IMR-90 (cell line): ENCODE measurements at regions not wholly inside any gene's neighbourhood (a gene's known extent, or its start where the extent isn't known, plus 50 kb on each side); places are given as distances from the start of the nearest gene placed in this dataset.
A peak's percentile ranks its signal among the peaks of the same experiment; 100 is the strongest.

Experiments used
- ATAC-seq: fragments of 200-7000 bp; cut with Tn5 transposase; 2 replicates; pipeline ENCODE4 v1.9.1; 2020; ENCODE audit warnings: low read depth, mild to moderate bottlenecking, moderate library complexity
- BruUV-seq: library from RNA; stranded (reverse); fragments of 400-500 nt; replicated peaks from 2 replicates; lab custom pipeline; 2021; lab: Mats Ljungman, UMichigan
- CTCF ChIA-PET: fragments of 300-600 bp; formaldehyde crosslinking; extraction: SDS; loops from one replicate; lab custom pipeline; 2021; ENCODE audit warnings: antibody characterized with exemption; lab: Yijun Ruan, JAX
- POLR2A ChIA-PET: fragments of 300-600 bp; sonication (Branson Sonifier 250); formaldehyde crosslinking; loops from one replicate; lab custom pipeline; 2022; ENCODE audit warnings: antibody characterized with exemption; ENCODE audit not compliant: unreplicated experiment; lab: Charles Lee
- DNase-seq: peaks from one replicate; pipeline ENCODE4 v3.0.0; 2013
- H2AFZ ChIP-seq: replicated peaks from 2 replicates; pipeline ENCODE3; 2013; ENCODE audit warnings: low read length, mild to moderate bottlenecking; ENCODE audit not compliant: poor library complexity
- H2AK5ac ChIP-seq: 2 replicates; pipeline ENCODE4 v1.6.1; 2013; ENCODE audit warnings: low read depth, low read length, inconsistent platforms
- H2AK9ac ChIP-seq: replicated peaks from 2 replicates; pipeline ENCODE3; 2013; ENCODE audit warnings: mild to moderate bottlenecking, low read depth, low read length, moderate library complexity; ENCODE audit not compliant: poor library complexity
- H2BK120ac ChIP-seq: 2 replicates; pipeline ENCODE4 v1.6.1; 2013; ENCODE audit warnings: low read depth, low read length, inconsistent platforms
- H2BK15ac ChIP-seq: 3 replicates; pipeline ENCODE4 v1.6.1; 2013; ENCODE audit warnings: low read depth, low read length, inconsistent platforms
- H2BK20ac ChIP-seq: 2 replicates; pipeline ENCODE4 v1.6.1; 2013; ENCODE audit warnings: low read depth, mild to moderate bottlenecking, inconsistent platforms, low read length, moderate library complexity
- H2BK5ac ChIP-seq: 2 replicates; pipeline ENCODE4 v1.6.1; 2013; ENCODE audit warnings: mild to moderate bottlenecking, low read depth, low read length, inconsistent platforms; ENCODE audit not compliant: poor library complexity, severe bottlenecking
- H3K14ac ChIP-seq: replicated peaks from 2 replicates; pipeline ENCODE4 v1.6.1; 2013; ENCODE audit warnings: low read depth, low read length, inconsistent platforms
- H3K18ac ChIP-seq: 2 replicates; pipeline ENCODE4 v1.6.1; 2013; ENCODE audit warnings: low read depth, low read length, control low read depth
- H3K23ac ChIP-seq: 2 replicates; pipeline ENCODE4 v1.6.1; 2013; ENCODE audit warnings: low read depth, low read length, inconsistent platforms
- H3K27ac ChIP-seq: 2 replicates; pipeline ENCODE4 v1.5.1; 2013; ENCODE audit warnings: mild to moderate bottlenecking, control low read depth, low read length; ENCODE audit not compliant: insufficient read depth
- H3K27me3 ChIP-seq: 2 replicates; pipeline ENCODE4 v1.6.1; 2013; ENCODE audit warnings: low read length; ENCODE audit not compliant: control insufficient read depth, insufficient read depth
- H3K36me3 ChIP-seq: 2 replicates; pipeline ENCODE4 v1.6.1; 2013; ENCODE audit warnings: low read length, mixed read lengths; ENCODE audit not compliant: control insufficient read depth, insufficient read depth
- H3K4ac ChIP-seq: 2 replicates; pipeline ENCODE4 v1.6.1; 2013; ENCODE audit warnings: low read depth, low read length, inconsistent platforms
- H3K4me1 ChIP-seq: 2 replicates; pipeline ENCODE4 v1.6.1; 2013; ENCODE audit warnings: low read length, mixed read lengths; ENCODE audit not compliant: control insufficient read depth, insufficient read depth
- H3K4me2 ChIP-seq: 2 replicates; pipeline ENCODE4 v1.6.1; 2013; ENCODE audit warnings: low read depth, mild to moderate bottlenecking, control low read depth, low read length, moderate library complexity
- H3K4me3 ChIP-seq: 2 replicates; pipeline ENCODE4 v1.5.1; 2013; ENCODE audit warnings: low read depth, mild to moderate bottlenecking, control low read depth, low read length, moderate library complexity; ENCODE audit not compliant: insufficient read depth
- H3K56ac ChIP-seq: 2 replicates; pipeline ENCODE4 v1.6.1; 2013; ENCODE audit warnings: low read length, inconsistent platforms; ENCODE audit not compliant: insufficient read depth; ENCODE audit errors: extremely low read depth
- H3K79me1 ChIP-seq, 2 experiments: 2 replicates each; pipeline ENCODE4 v1.6.1; 2013; ENCODE audit warnings: low read length in 2 of 2, inconsistent platforms in 1 of 2, low read depth in 1 of 2
- H3K9ac ChIP-seq: 2 replicates; pipeline ENCODE4 v1.6.1; 2013; ENCODE audit warnings: low read depth, low read length, control low read depth
- H3K9me1 ChIP-seq: 2 replicates; pipeline ENCODE4 v1.6.1; 2013; ENCODE audit warnings: low read length, inconsistent platforms; ENCODE audit not compliant: insufficient read depth
- H3K9me3 ChIP-seq: 2 replicates; pipeline ENCODE4 v1.6.1; 2013; ENCODE audit warnings: low read length; ENCODE audit not compliant: control insufficient read depth, insufficient read depth
- H4K20me1 ChIP-seq: 2 replicates; pipeline ENCODE4 v1.6.1; 2013; ENCODE audit warnings: low read length, inconsistent platforms; ENCODE audit not compliant: insufficient read depth
- H4K5ac ChIP-seq: 2 replicates; pipeline ENCODE4 v1.6.1; 2013; ENCODE audit warnings: mild to moderate bottlenecking, low read depth, low read length, control low read depth
- H4K8ac ChIP-seq, 2 experiments: 2 replicates each; pipeline ENCODE4 v1.6.1; 2013; ENCODE audit warnings: low read depth in 2 of 2, low read length in 2 of 2, control low read depth in 1 of 2, inconsistent platforms in 1 of 2
- H4K91ac ChIP-seq: 2 replicates; pipeline ENCODE4 v1.6.1; 2013; ENCODE audit warnings: low read depth, low read length, inconsistent platforms; ENCODE audit not compliant: insufficient read depth
- CEBPB ChIP-seq: IDR thresholded peaks from 2 replicates; pipeline ENCODE4 v1.6.1; 2012; ENCODE audit warnings: low read depth, low read length, improper control_type of control experiment
- MAFK ChIP-seq: IDR thresholded peaks from 2 replicates; pipeline ENCODE4 v1.6.1; 2012; ENCODE audit warnings: low read depth, low read length, improper control_type of control experiment
- SMC3 ChIP-seq: fragments of 150-350 bp; IDR thresholded peaks from 2 replicates; pipeline ENCODE4 v1.6.1; 2016; ENCODE audit warnings: low read depth, mild to moderate bottlenecking, antibody characterized with exemption, low read length, moderate library complexity
- WGBS, 2 experiments: methylation state at CpG; one replicate each; pipeline versions ENCODE4 v1.1.5 to v1.1.7; 2013; ENCODE audit warnings: missing lambda C conversion rate in 2 of 2; ENCODE audit not compliant: insufficient read length in 1 of 2; ENCODE audit errors: extremely low coverage in 2 of 2; 5-methylcytosine and 5-hydroxymethylcytosine counted together
- dilution Hi-C: fragments of 300-500 bp; cut with HindIII; formaldehyde crosslinking; loops from one replicate; pipeline ENCODE4 v1.14.3; 2018; ENCODE audit warnings: low sequenced_read_pairs; ENCODE audit not compliant: unreplicated experiment
- in situ Hi-C: fragments of 300-500 bp; cut with MboI; formaldehyde crosslinking; loops from 3 replicates; pipeline ENCODE4 v1.14.3; 2019; ENCODE audit warnings: low sequenced_read_pairs, inconsistent platforms, mixed read lengths
- intact Hi-C: fragments of 100-400 bp; cut with micrococcal nuclease; formaldehyde crosslinking; loops from 2 replicates; pipeline ENCODE4 v1.10.0; 2022
- TF ChIP-seq, protein P1 (sequence below): fragments of 150-350 bp; IDR thresholded peaks from 2 replicates; pipeline ENCODE4 v1.6.1; 2017; ENCODE audit warnings: mild to moderate bottlenecking, antibody characterized with exemption, low read length, low read depth
- TF ChIP-seq, protein P2 (sequence below): conservative IDR thresholded peaks from 2 replicates; pipeline ENCODE4 v1.5.1; 2012; ENCODE audit warnings: mild to moderate bottlenecking, low read depth, low read length, improper control_type of control experiment
- TF ChIP-seq, protein P3 (sequence below): fragments of 150-350 bp; IDR thresholded peaks from 2 replicates; pipeline ENCODE4 v1.6.1; 2016; ENCODE audit warnings: low read depth, mild to moderate bottlenecking, low read length, moderate library complexity, borderline replicate concordance

DNA sequence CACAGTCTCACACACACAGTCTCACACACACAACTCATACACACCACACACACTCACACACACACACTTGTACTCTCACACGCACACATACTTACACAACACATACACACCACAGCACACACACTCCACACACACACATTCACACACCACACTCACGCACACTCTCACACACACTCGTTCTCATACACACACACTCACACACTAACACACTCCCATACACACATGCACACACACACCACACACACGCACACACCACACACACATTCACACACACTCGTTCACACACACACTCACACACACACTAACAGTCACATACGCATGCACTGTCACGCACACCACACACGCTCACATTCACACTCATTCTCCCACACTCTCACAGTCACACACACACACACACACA, 109.8 kb downstream of the PRLHR start:
- Histone ChIP-seq H3K4me3 (no peak overlapping the region), H2AK9ac (no peak overlapping the region), H3K36me3 (no peaks in the 10 kb centered on the region), H4K91ac (no peak overlapping the region), H2AFZ (no peak overlapping the region), H3K4me2 (no peak overlapping the region), H2BK120ac (no peak overlapping the region), H2BK15ac (no peak overlapping the region), H3K14ac (no peak overlapping the region), H3K4ac (no peak overlapping the region), H3K9ac (no peak overlapping the region), H3K56ac (no peak overlapping the region), H4K8ac (no peak overlapping the region), H3K4me1 (no peaks in the 10 kb centered on the region), H3K79me1 (no peaks in the 10 kb centered on the region), H3K9me3 (peaks cover 2% of the 10 kb centered on the region; the same call in 1 of the 2 replicates), H3K9me1 (no peaks in the 10 kb centered on the region), H2BK5ac (peak overlapping the region; percentile 76), H3K27ac (no peak overlapping the region), H4K20me1 (no peaks in the 10 kb centered on the region), H3K27me3 (no peaks in the 10 kb centered on the region), H2BK20ac (no peak overlapping the region), H2AK5ac (no peak overlapping the region), H4K5ac (no peak overlapping the region), H3K23ac (no peak overlapping the region), H3K18ac (no peak overlapping the region)
- TF ChIP-seq, protein P1, sequence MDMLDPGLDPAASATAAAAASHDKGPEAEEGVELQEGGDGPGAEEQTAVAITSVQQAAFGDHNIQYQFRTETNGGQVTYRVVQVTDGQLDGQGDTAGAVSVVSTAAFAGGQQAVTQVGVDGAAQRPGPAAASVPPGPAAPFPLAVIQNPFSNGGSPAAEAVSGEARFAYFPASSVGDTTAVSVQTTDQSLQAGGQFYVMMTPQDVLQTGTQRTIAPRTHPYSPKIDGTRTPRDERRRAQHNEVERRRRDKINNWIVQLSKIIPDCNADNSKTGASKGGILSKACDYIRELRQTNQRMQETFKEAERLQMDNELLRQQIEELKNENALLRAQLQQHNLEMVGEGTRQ = no peak
- TF ChIP-seq CEBPB = no peak
- TF ChIP-seq, protein P2, sequence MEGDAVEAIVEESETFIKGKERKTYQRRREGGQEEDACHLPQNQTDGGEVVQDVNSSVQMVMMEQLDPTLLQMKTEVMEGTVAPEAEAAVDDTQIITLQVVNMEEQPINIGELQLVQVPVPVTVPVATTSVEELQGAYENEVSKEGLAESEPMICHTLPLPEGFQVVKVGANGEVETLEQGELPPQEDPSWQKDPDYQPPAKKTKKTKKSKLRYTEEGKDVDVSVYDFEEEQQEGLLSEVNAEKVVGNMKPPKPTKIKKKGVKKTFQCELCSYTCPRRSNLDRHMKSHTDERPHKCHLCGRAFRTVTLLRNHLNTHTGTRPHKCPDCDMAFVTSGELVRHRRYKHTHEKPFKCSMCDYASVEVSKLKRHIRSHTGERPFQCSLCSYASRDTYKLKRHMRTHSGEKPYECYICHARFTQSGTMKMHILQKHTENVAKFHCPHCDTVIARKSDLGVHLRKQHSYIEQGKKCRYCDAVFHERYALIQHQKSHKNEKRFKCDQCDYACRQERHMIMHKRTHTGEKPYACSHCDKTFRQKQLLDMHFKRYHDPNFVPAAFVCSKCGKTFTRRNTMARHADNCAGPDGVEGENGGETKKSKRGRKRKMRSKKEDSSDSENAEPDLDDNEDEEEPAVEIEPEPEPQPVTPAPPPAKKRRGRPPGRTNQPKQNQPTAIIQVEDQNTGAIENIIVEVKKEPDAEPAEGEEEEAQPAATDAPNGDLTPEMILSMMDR = no peak
- TF ChIP-seq SMC3 = no peak
- TF ChIP-seq MAFK = no peak
- TF ChIP-seq, protein P3, sequence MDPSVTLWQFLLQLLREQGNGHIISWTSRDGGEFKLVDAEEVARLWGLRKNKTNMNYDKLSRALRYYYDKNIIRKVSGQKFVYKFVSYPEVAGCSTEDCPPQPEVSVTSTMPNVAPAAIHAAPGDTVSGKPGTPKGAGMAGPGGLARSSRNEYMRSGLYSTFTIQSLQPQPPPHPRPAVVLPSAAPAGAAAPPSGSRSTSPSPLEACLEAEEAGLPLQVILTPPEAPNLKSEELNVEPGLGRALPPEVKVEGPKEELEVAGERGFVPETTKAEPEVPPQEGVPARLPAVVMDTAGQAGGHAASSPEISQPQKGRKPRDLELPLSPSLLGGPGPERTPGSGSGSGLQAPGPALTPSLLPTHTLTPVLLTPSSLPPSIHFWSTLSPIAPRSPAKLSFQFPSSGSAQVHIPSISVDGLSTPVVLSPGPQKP = no peak
- no TSS peak for BruUV-seq
- WGBS, 2 experiments = 89 to 100% methylated on average over 4 to 8 of the region's 8 CpGs
- intact Hi-C loops = no loop called here
- no peak for DNase-seq
- in situ Hi-C loops = no loop called here
- dilution Hi-C loops = no loop called here
- ATAC-seq = no peak
- CTCF ChIA-PET = no interaction called here
- POLR2A ChIA-PET = no interaction called here
